Posterior cingulate gyrus (tissue), 11 donors: ENCODE measurements at regions not wholly inside any gene's neighbourhood (a gene's known extent, or its start where the extent isn't known, plus 50 kb on each side); places are given as distances from the start of the nearest gene placed in this dataset.
A peak's percentile ranks its signal among the peaks of the same experiment; 100 is the strongest.

Experiments used
- DNase-seq, 10 donors: peaks; one replicate each; pipeline versions ENCODE4 v3.0.0 to v3.0.0-alpha.2; 2020 to 2021; ENCODE audit warnings: mixed read lengths in 3 of 10
- intact Hi-C: fragments of 100-400 bp; cut with DNase I; formaldehyde crosslinking; loops from one replicate; pipeline ENCODE4 v1.15.1; 2023

- intact Hi-C loops, result no loop called here
- DNase-seq, result no peak
Observed at GRCh38 chr2:217749008-217749407, 253.8 kb downstream of the TNS1 start.

GRCh38 chr2:217746808-217747207 is 256.0 kb downstream of the TNS1 start:
- intact Hi-C loops, result no loop called here
- DNase-seq, result no peak

GRCh38 chr2:217743966-217744761 is 258.6 kb downstream of the TNS1 start:
- DNase-seq, result peak in 3 of 10 donors; percentile 22 to 34 (median 25)
- intact Hi-C loops, result no loop called here

- intact Hi-C loops, result no loop called here
- DNase-seq, result no peak
Observed at GRCh38 chr2:217743407-217743806, 259.4 kb downstream of the TNS1 start.

- intact Hi-C loops, result no loop called here
- no peak for DNase-seq
Observed at GRCh38 chr2:217742841-217743240, 260.0 kb downstream of the TNS1 start.

- intact Hi-C loops, result no loop called here
- no peak for DNase-seq
Observed at GRCh38 chr2:217742276-217742675, 260.5 kb downstream of the TNS1 start.

- intact Hi-C loops, result no loop called here
- DNase-seq, result peak in 3 of 10 donors; percentile 42 to 90 (median 44)
Observed at GRCh38 chr2:217741381-217741955, 261.3 kb downstream of the TNS1 start.

- no peak for DNase-seq
- intact Hi-C loops, result no loop called here
Observed at GRCh38 chr2:217740756-217741155, 262.0 kb downstream of the TNS1 start.

GRCh38 chr2:217740178-217740577 is 262.6 kb downstream of the TNS1 start:
- no peak for DNase-seq
- intact Hi-C loops, result no loop called here

GRCh38 chr2:217739741-217740140 is 263.1 kb downstream of the TNS1 start:
- intact Hi-C loops, result no loop called here

GRCh38 chr2:217738061-217738460 is 264.7 kb downstream of the TNS1 start:
- no peak for DNase-seq
- intact Hi-C loops, result no loop called here

More at GRCh38 chr2:217739741-217740140, 263.1 kb downstream of the TNS1 start:
- no peak for DNase-seq

GRCh38 chr2:217736776-217737550 is 265.8 kb downstream of the TNS1 start:
- no peak for DNase-seq
- intact Hi-C loops, result no loop called here

- intact Hi-C loops, result no loop called here
- DNase-seq, result no peak
Observed at GRCh38 chr2:217735899-217736298, 266.9 kb downstream of the TNS1 start.

GRCh38 chr2:217735034-217735433 is 267.8 kb downstream of the TNS1 start:
- intact Hi-C loops, result no loop called here
- no peak for DNase-seq

- intact Hi-C loops, result no loop called here
Observed at GRCh38 chr2:217733461-217733860, 269.3 kb downstream of the TNS1 start.

GRCh38 chr2:217732992-217733391 is 269.8 kb downstream of the TNS1 start:
- peak in 1 of 10 donors; percentile 36 for DNase-seq
- intact Hi-C loops, result no loop called here

More at GRCh38 chr2:217733461-217733860, 269.3 kb downstream of the TNS1 start:
- DNase-seq, result no peak

- no peak for DNase-seq
- intact Hi-C loops, result no loop called here
Observed at GRCh38 chr2:217731805-217732204, 271.0 kb downstream of the TNS1 start.

- intact Hi-C loops, result no loop called here
- no peak for DNase-seq
Observed at GRCh38 chr2:217729421-217730053, 273.3 kb downstream of the TNS1 start.

GRCh38 chr2:217727801-217728200 is 275.0 kb downstream of the TNS1 start:
- DNase-seq, result no peak
- intact Hi-C loops, result no loop called here

GRCh38 chr2:217725409-217725808 is 277.4 kb downstream of the TNS1 start:
- DNase-seq, result no peak
- intact Hi-C loops, result no loop called here

GRCh38 chr2:217724471-217724870 is 278.3 kb downstream of the TNS1 start:
- intact Hi-C loops, result no loop called here
- DNase-seq, result no peak
